SK-N-SH (cell line): ENCODE measurements at regions not wholly inside any gene's neighbourhood (a gene's known extent, or its start where the extent isn't known, plus 50 kb on each side); places are given as distances from the start of the nearest gene placed in this dataset.

Source experiments
- CTCF ChIA-PET: fragments of 300-600, 350-600 bp; formaldehyde crosslinking; extraction: SDS; loops from one replicate; lab custom pipeline; 2021; lab: Yijun Ruan, JAX
- POLR2A ChIA-PET: fragments of 350-600 bp; sonication (Branson Sonifier 250); formaldehyde crosslinking; extraction: SDS; loops from one replicate; lab custom pipeline; 2020; ENCODE audit warnings: antibody characterized with exemption, inconsistent platforms; lab: Yijun Ruan, JAX
- DNase-seq: peaks from one replicate; pipeline ENCODE4 v3.0.0; 2012
- H2AFZ ChIP-seq: fragments of 200-600 bp; sonication (generic); 2 replicates; pipeline ENCODE4 v1.8.1; 2016; ENCODE audit warnings: antibody characterized with exemption, mild to moderate bottlenecking, low read depth
- H3F3A ChIP-seq: fragments of 200-600 bp; sonication (generic); replicated peaks from 2 replicates; pipeline ENCODE3; 2016; ENCODE audit warnings: antibody characterized with exemption, mild to moderate bottlenecking; ENCODE audit not compliant: insufficient read depth
- H3K27ac ChIP-seq, 2 experiments: fragments of 200-500 bp in 1 of 2; fragments of 200-600 bp in 1 of 2; sonication (Bioruptor generic) in 1 of 2; sonication (generic), shearing (Covaris generic) in 1 of 2; 2 replicates each; pipeline versions ENCODE4 v1.5.1 to v1.6.1; 2014 to 2016; ENCODE audit warnings: low read depth in 2 of 2, inconsistent platforms in 1 of 2, low read length in 1 of 2, mild to moderate bottlenecking in 1 of 2, mixed read lengths in 1 of 2
- H3K27me3 ChIP-seq: fragments of 200-600 bp; sonication (generic), shearing (Covaris generic); 2 replicates; pipeline ENCODE4 v1.6.1; 2016; ENCODE audit warnings: mixed run types; ENCODE audit not compliant: insufficient read depth
- H3K36me3 ChIP-seq, 2 experiments: fragments of 200-500 bp in 1 of 2; fragments of 200-600 bp in 1 of 2; sonication (Bioruptor generic) in 1 of 2; sonication (generic) in 1 of 2; replicated peaks in 1 of 2; 2 replicates each; pipeline versions ENCODE3 to v1.5.1; 2014 to 2016; ENCODE audit warnings: low read length in 1 of 2, mild to moderate bottlenecking in 1 of 2; ENCODE audit not compliant: insufficient read depth in 2 of 2, control insufficient read depth in 1 of 2
- H3K4me1 ChIP-seq, 2 experiments: fragments of 200-500 bp in 1 of 2; fragments of 200-600 bp in 1 of 2; sonication (Bioruptor generic) in 1 of 2; sonication (generic), shearing (Covaris generic) in 1 of 2; 2 replicates each; pipeline versions ENCODE4 v1.5.1 to v1.6.1; 2014 to 2016; ENCODE audit warnings: low read depth in 1 of 2, low read length in 1 of 2, mixed run types in 1 of 2; ENCODE audit not compliant: insufficient read depth in 2 of 2, control insufficient read depth in 1 of 2
- H3K4me2 ChIP-seq: fragments of 200-600 bp; sonication (generic), shearing (Covaris generic); 2 replicates; pipeline ENCODE4 v1.6.1; 2017; ENCODE audit warnings: mixed run types
- H3K4me3 ChIP-seq, 2 experiments: fragments of 200-500 bp in 1 of 2; fragments of 200-600 bp in 1 of 2; sonication (Bioruptor generic) in 1 of 2; sonication (generic), shearing (Covaris generic) in 1 of 2; 2 replicates each; pipeline versions ENCODE4 v1.5.1 to v1.8.1; 2014 to 2016; ENCODE audit warnings: low read depth in 2 of 2, inconsistent platforms in 1 of 2, low read length in 1 of 2, mild to moderate bottlenecking in 1 of 2, mixed read lengths in 1 of 2, moderate library complexity in 1 of 2
- H3K79me2 ChIP-seq: fragments of 200-600 bp; sonication (generic); 2 replicates; pipeline ENCODE4 v1.8.1; 2017; ENCODE audit warnings: mild to moderate bottlenecking; ENCODE audit not compliant: insufficient read depth
- H3K9ac ChIP-seq: fragments of 200-600 bp; sonication (generic); 2 replicates; pipeline ENCODE4 v1.6.1; 2017; ENCODE audit warnings: mixed run types
- H3K9me2 ChIP-seq: fragments of 200-600 bp; sonication (generic); 2 replicates; pipeline ENCODE4 v1.6.1; 2017; ENCODE audit warnings: mixed run types
- H3K9me3 ChIP-seq: fragments of 200-600 bp; sonication (generic); 2 replicates; pipeline ENCODE4 v1.6.1; 2017; ENCODE audit warnings: mixed run types, mild to moderate bottlenecking, moderate library complexity
- H4K20me1 ChIP-seq: fragments of 200-600 bp; sonication (generic); 2 replicates; pipeline ENCODE4 v1.6.1; 2017; ENCODE audit warnings: mild to moderate bottlenecking, mixed run types; ENCODE audit not compliant: insufficient read depth
- ELF1 ChIP-seq: IDR thresholded peaks from 2 replicates; pipeline ENCODE4 v1.4.0; 2012
- EZH2phosphoT487 ChIP-seq: fragments of 200-600 bp; sonication (generic); IDR thresholded peaks from 2 replicates; pipeline ENCODE4 v1.6.1; 2017; ENCODE audit warnings: low read depth, mixed run types, mild to moderate bottlenecking, antibody characterized with exemption, moderate library complexity, borderline replicate concordance
- FOXJ3 ChIP-seq: sonication (generic); formaldehyde crosslinking; IDR thresholded peaks from 2 replicates; pipeline ENCODE4 v1.5.1; 2020; ENCODE audit warnings: mild to moderate bottlenecking, missing genetic modification reagents
- GABPA ChIP-seq: IDR thresholded peaks from 2 replicates; pipeline ENCODE4 v1.4.0; 2012; ENCODE audit warnings: low read depth, mild to moderate bottlenecking
- MEF2A ChIP-seq: IDR thresholded peaks from 2 replicates; pipeline ENCODE4 v1.4.0; 2012; ENCODE audit warnings: low read depth, borderline replicate concordance
- MXI1 ChIP-seq: IDR thresholded peaks from 2 replicates; pipeline ENCODE4 v1.6.1; 2012; ENCODE audit warnings: mild to moderate bottlenecking, low read depth, low read length, improper control_type of control experiment
- PBX3 ChIP-seq: IDR thresholded peaks from 2 replicates; pipeline ENCODE4; 2012
- RCOR1 ChIP-seq: fragments of 150-350 bp; IDR thresholded peaks from 2 replicates; pipeline ENCODE4 v1.6.1; 2017; ENCODE audit warnings: antibody characterized with exemption, low read length
- RFX5 ChIP-seq: IDR thresholded peaks from 2 replicates; pipeline ENCODE4 v1.6.1; 2012; ENCODE audit warnings: mild to moderate bottlenecking, improper control_type of control experiment, low read length
- RXRA ChIP-seq: IDR thresholded peaks from 2 replicates; pipeline ENCODE4 v1.4.0; 2012; ENCODE audit warnings: low read depth, mild to moderate bottlenecking, borderline replicate concordance
- SMC3 ChIP-seq: IDR thresholded peaks from 2 replicates; pipeline ENCODE4 v1.6.1; 2012; ENCODE audit warnings: low read depth, low read length, improper control_type of control experiment
- TAF1 ChIP-seq: IDR thresholded peaks from 2 replicates; pipeline ENCODE4 v1.6.1; 2012; ENCODE audit warnings: low read depth, mild to moderate bottlenecking, low read length, moderate library complexity, borderline replicate concordance
- TEAD4 ChIP-seq: IDR thresholded peaks from 2 replicates; pipeline ENCODE4 v1.4.0; 2012; ENCODE audit warnings: mild to moderate bottlenecking, borderline replicate concordance; ENCODE audit not compliant: insufficient read depth
- USF2 ChIP-seq: fragments of 150-350 bp; IDR thresholded peaks from 2 replicates; pipeline ENCODE4 v1.6.1; 2017; ENCODE audit warnings: antibody characterized with exemption, low read length, low read depth, borderline replicate concordance
- WGBS: methylation state at CpG from one replicate; pipeline ENCODE4 v1.1.6; 2017; ENCODE audit warnings: low lambda C conversion rate; 5-methylcytosine and 5-hydroxymethylcytosine counted together

- ChIA-PET POLR2A (no interaction called here), CTCF (no interaction called here)
- 0 out of 2 replicates have a peak, but pooled peaks cover 4% of the 10 kb centered on the region for H3K9me3 ChIP-seq
- no peak overlapping the region for H2AFZ ChIP-seq
- H3K9me2 ChIP-seq: no peaks in the 10 kb centered on the region
- no peaks in the 10 kb centered on the region for H4K20me1 ChIP-seq
- no peak overlapping the region for H3K4me3 ChIP-seq
- no peak overlapping the region for H3K27ac ChIP-seq
- DNase-seq: no peak
- H3K4me2 ChIP-seq: no peak overlapping the region
- WGBS: 5% methylated on average over 3 of the region's 3 CpGs
- H3K36me3 ChIP-seq: no peaks in the 10 kb centered on the region
- no peaks in the 10 kb centered on the region for H3K27me3 ChIP-seq
- H3F3A ChIP-seq: no peaks in the 10 kb centered on the region
- H3K9ac ChIP-seq: no peak overlapping the region
- H3K79me2 ChIP-seq: no peaks in the 10 kb centered on the region
- no peaks in the 10 kb centered on the region for H3K4me1 ChIP-seq
- TF ChIP-seq RXRA (no peak), EZH2phosphoT487 (no peak), ELF1 (no peak), TEAD4 (no peak), SMC3 (no peak)
Measured at GRCh38 chr6:48755315-48755714, 644.3 kb upstream of the PTCHD4 start.

GRCh38 chr6:48754641-48755040, 643.6 kb upstream of the PTCHD4 start:
- H3K79me2 ChIP-seq: no peaks in the 10 kb centered on the region
- no peak overlapping the region for H3K4me2 ChIP-seq
- H2AFZ ChIP-seq: no peak overlapping the region
- H4K20me1 ChIP-seq: no peaks in the 10 kb centered on the region
- no peak for DNase-seq
- no peaks in the 10 kb centered on the region for H3K9me2 ChIP-seq
- no peaks in the 10 kb centered on the region for H3K36me3 ChIP-seq
- CTCF ChIA-PET: interaction anchor here (1.0 kb wide), 1 partner anchor 11 kb away, joined by 5 read pairs; no protein-coding TSS in a partner anchor
- H3K27ac ChIP-seq: no peak overlapping the region
- no peaks in the 10 kb centered on the region for H3K27me3 ChIP-seq
- 8% methylated on average over 3 of the region's 3 CpGs for WGBS
- no peaks in the 10 kb centered on the region for H3F3A ChIP-seq
- H3K4me1 ChIP-seq: no peaks in the 10 kb centered on the region
- TF ChIP-seq GABPA (no peak), TAF1 (no peak), MEF2A (no peak), RFX5 (no peak), EZH2phosphoT487 (no peak), MXI1 (no peak), FOXJ3 (no peak), RXRA (no peak), USF2 (no peak), RCOR1 (no peak), PBX3 (no peak), TEAD4 (no peak)
- TF ChIP-seq, all 33 proteins: peak for 0
- Histone ChIP-seq H3K9me3 (0 out of 2 replicates have a peak, but pooled peaks cover 4% of the 10 kb centered on the region), H3K4me3 (no peak overlapping the region), H3K9ac (no peak overlapping the region)
- POLR2A ChIA-PET: no interaction called here
